PC-3 (cell line): ENCODE measurements at regions not wholly inside any gene's neighbourhood (a gene's known extent, or its start where the extent isn't known, plus 50 kb on each side); places are given as distances from the start of the nearest gene placed in this dataset.

Experiments
- ATAC-seq: fragments of 200-7000 bp; cut with Tn5 transposase; 2 replicates; pipeline ENCODE4 v1.9.1; 2020; ENCODE audit warnings: mild to moderate bottlenecking, moderate library complexity
- BruUV-seq: library from RNA; stranded (reverse); fragments of 400-500 nt; replicated peaks from 2 replicates; lab custom pipeline; 2021; lab: Mats Ljungman, UMichigan
- CTCF ChIA-PET: fragments of 300-600 bp; sonication (Branson Sonifier 250); formaldehyde crosslinking; loops from one replicate; lab custom pipeline; 2022; ENCODE audit warnings: antibody characterized with exemption; lab: Charles Lee
- POLR2A ChIA-PET: fragments of 300-600 bp; sonication (Branson Sonifier 250); formaldehyde crosslinking; loops from one replicate; lab custom pipeline; 2022; ENCODE audit warnings: antibody characterized with exemption; ENCODE audit not compliant: unreplicated experiment; lab: Charles Lee
- DNase-seq: peaks from one replicate; pipeline ENCODE4 v3.0.0-alpha.2; 2015
- H2AFZ ChIP-seq: fragments of 300-600 bp; sonication (generic); 2 replicates; pipeline ENCODE4 v1.6.0; 2016; ENCODE audit warnings: antibody characterized with exemption, low read length
- H3F3A ChIP-seq: fragments of 300-600 bp; sonication (generic); one replicate; pipeline ENCODE4 v1.6.0; 2017; ENCODE audit warnings: antibody characterized with exemption, low read length, control low read depth, mild to moderate bottlenecking; ENCODE audit not compliant: unreplicated experiment
- H3K27ac ChIP-seq: fragments of 300-600 bp; sonication (generic); 2 replicates; pipeline ENCODE4 v1.5.1; 2016; ENCODE audit warnings: mild to moderate bottlenecking, low read length
- H3K27me3 ChIP-seq: fragments of 300-600 bp; sonication (generic); 2 replicates; pipeline ENCODE4 v1.6.1; 2016; ENCODE audit warnings: low read length, mixed read lengths
- H3K36me3 ChIP-seq: fragments of 300-600 bp; sonication (generic); 2 replicates; pipeline ENCODE4 v1.6.1; 2016; ENCODE audit warnings: low read depth, mixed run types, low read length, mixed read lengths
- H3K4me1 ChIP-seq: fragments of 300-600 bp; sonication (generic); 2 replicates; pipeline ENCODE4 v1.5.1; 2016; ENCODE audit warnings: low read length; ENCODE audit not compliant: insufficient read depth
- H3K4me2 ChIP-seq: fragments of 300-600 bp; sonication (generic); 2 replicates; pipeline ENCODE4 v1.6.0; 2016; ENCODE audit warnings: low read length
- H3K4me3 ChIP-seq: fragments of 300-600 bp; sonication (generic); 2 replicates; pipeline ENCODE4 v1.5.1; 2016; ENCODE audit warnings: mild to moderate bottlenecking, low read length, mixed read lengths
- H3K79me2 ChIP-seq: fragments of 300-600 bp; sonication (generic); 2 replicates; pipeline ENCODE4 v1.6.1; 2017; ENCODE audit warnings: low read length, mixed read lengths
- H3K9ac ChIP-seq: fragments of 300-600 bp; sonication (generic); 2 replicates; pipeline ENCODE4 v1.6.0; 2016; ENCODE audit warnings: mild to moderate bottlenecking, low read length
- H3K9me2 ChIP-seq: fragments of 300-600 bp; sonication (generic); replicated peaks from 2 replicates; pipeline ENCODE4 v1.6.1; 2016; ENCODE audit warnings: mixed run types, low read length, mixed read lengths
- H3K9me3 ChIP-seq: fragments of 300-600 bp; sonication (generic); 2 replicates; pipeline ENCODE4 v1.6.1; 2016; ENCODE audit warnings: low read length, mixed read lengths
- H4K20me1 ChIP-seq: fragments of 300-600 bp; sonication (generic); 2 replicates; pipeline ENCODE4 v1.6.1; 2016; ENCODE audit warnings: low read length, mixed read lengths
- EZH2 ChIP-seq: fragments of 300-600 bp; sonication (generic); IDR thresholded peaks from one replicate; pipeline ENCODE4 v1.6.1; 2017; ENCODE audit warnings: antibody characterized with exemption, mild to moderate bottlenecking, low read length; ENCODE audit not compliant: unreplicated experiment
- EZH2phosphoT487 ChIP-seq: fragments of 300-600 bp; sonication (generic); IDR thresholded peaks from 2 replicates; pipeline ENCODE4 v1.6.1; 2018; ENCODE audit warnings: mild to moderate bottlenecking, antibody characterized with exemption, low read length, borderline replicate concordance
- intact Hi-C: fragments of 100-400 bp; cut with micrococcal nuclease; formaldehyde crosslinking; loops from 2 replicates; pipeline ENCODE4 v1.9.0; 2023
- TF ChIP-seq, protein P1 (sequence below): fragments of 300-600 bp; sonication (generic); conservative IDR thresholded peaks from 2 replicates; pipeline ENCODE4 v1.5.1; 2017; ENCODE audit warnings: antibody characterized with exemption, low read depth, mild to moderate bottlenecking, low read length

- peaks cover 33% of the 10 kb centered on the region for H3K27me3 ChIP-seq
- intact Hi-C loops, result no loop called here
These were observed 115.8 kb downstream of the MTX3 start for GRCh38 chr5:79875230-79875629.

GRCh38 chr5:79873187-79873586, 117.9 kb downstream of the MTX3 start:
- H3K27me3 ChIP-seq, result peaks cover 39% of the 10 kb centered on the region
- no peak for DNase-seq
- no peaks in the 10 kb centered on the region for H4K20me1 ChIP-seq
- intact Hi-C loops, result no loop called here
- H3K4me3 ChIP-seq, result no peak overlapping the region
- ATAC-seq, result no peak
- ChIA-PET CTCF (no interaction called here), POLR2A (no interaction called here)
- H3K9ac ChIP-seq, result no peak overlapping the region
- no peak overlapping the region for H3K27ac ChIP-seq
- no peaks in the 10 kb centered on the region for H3K9me3 ChIP-seq
- H3F3A ChIP-seq, result no peaks in the 10 kb centered on the region
- no peaks in the 10 kb centered on the region for H3K79me2 ChIP-seq
- H3K36me3 ChIP-seq, result no peaks in the 10 kb centered on the region
- H3K4me2 ChIP-seq, result no peak overlapping the region
- no peaks in the 10 kb centered on the region for H3K9me2 ChIP-seq
- TF ChIP-seq EZH2 (no peak), EZH2phosphoT487 (no peak)
- TF ChIP-seq, protein P1, sequence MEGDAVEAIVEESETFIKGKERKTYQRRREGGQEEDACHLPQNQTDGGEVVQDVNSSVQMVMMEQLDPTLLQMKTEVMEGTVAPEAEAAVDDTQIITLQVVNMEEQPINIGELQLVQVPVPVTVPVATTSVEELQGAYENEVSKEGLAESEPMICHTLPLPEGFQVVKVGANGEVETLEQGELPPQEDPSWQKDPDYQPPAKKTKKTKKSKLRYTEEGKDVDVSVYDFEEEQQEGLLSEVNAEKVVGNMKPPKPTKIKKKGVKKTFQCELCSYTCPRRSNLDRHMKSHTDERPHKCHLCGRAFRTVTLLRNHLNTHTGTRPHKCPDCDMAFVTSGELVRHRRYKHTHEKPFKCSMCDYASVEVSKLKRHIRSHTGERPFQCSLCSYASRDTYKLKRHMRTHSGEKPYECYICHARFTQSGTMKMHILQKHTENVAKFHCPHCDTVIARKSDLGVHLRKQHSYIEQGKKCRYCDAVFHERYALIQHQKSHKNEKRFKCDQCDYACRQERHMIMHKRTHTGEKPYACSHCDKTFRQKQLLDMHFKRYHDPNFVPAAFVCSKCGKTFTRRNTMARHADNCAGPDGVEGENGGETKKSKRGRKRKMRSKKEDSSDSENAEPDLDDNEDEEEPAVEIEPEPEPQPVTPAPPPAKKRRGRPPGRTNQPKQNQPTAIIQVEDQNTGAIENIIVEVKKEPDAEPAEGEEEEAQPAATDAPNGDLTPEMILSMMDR, result no peak
- H3K4me1 ChIP-seq, result no peaks in the 10 kb centered on the region
- no TSS peak for BruUV-seq
- H2AFZ ChIP-seq, result no peak overlapping the region

More at GRCh38 chr5:79875230-79875629, 115.8 kb downstream of the MTX3 start:
- Histone ChIP-seq H3K27ac (no peak overlapping the region), H3K79me2 (no peaks in the 10 kb centered on the region), H3K36me3 (no peaks in the 10 kb centered on the region), H3K9ac (no peak overlapping the region), H4K20me1 (no peaks in the 10 kb centered on the region), H3K9me3 (no peaks in the 10 kb centered on the region), H3K4me3 (no peak overlapping the region), H3F3A (no peaks in the 10 kb centered on the region), H3K4me1 (no peaks in the 10 kb centered on the region), H2AFZ (no peak overlapping the region), H3K4me2 (no peak overlapping the region), H3K9me2 (no peaks in the 10 kb centered on the region)
- BruUV-seq, result no TSS peak
- CTCF ChIA-PET, result no interaction called here
- no peak for DNase-seq
- ATAC-seq, result no peak
- TF ChIP-seq, protein P1, result no peak
- TF ChIP-seq EZH2phosphoT487 (no peak), EZH2 (no peak)
- POLR2A ChIA-PET, result no interaction called here

GRCh38 chr5:79872291-79872690, 118.8 kb downstream of the MTX3 start:
- BruUV-seq, result no TSS peak
- Histone ChIP-seq H3K79me2 (no peaks in the 10 kb centered on the region), H3K4me1 (no peaks in the 10 kb centered on the region), H3K4me3 (no peak overlapping the region), H3K36me3 (no peaks in the 10 kb centered on the region), H3K27ac (no peak overlapping the region), H3K9ac (no peak overlapping the region), H3F3A (no peaks in the 10 kb centered on the region), H3K4me2 (no peak overlapping the region), H2AFZ (no peak overlapping the region), H3K9me2 (no peaks in the 10 kb centered on the region), H3K27me3 (peaks cover 48% of the 10 kb centered on the region), H3K9me3 (no peaks in the 10 kb centered on the region), H4K20me1 (no peaks in the 10 kb centered on the region)
- no peak for DNase-seq
- TF ChIP-seq, protein P1, result no peak
- no peak for TF ChIP-seq EZH2
- TF ChIP-seq EZH2phosphoT487, result no peak
- ChIA-PET CTCF (no interaction called here), POLR2A (no interaction called here)
- no peak for ATAC-seq
- intact Hi-C loops, result no loop called here
